ENCODE measurements at regions not wholly inside any gene's neighbourhood (a gene's known extent, or its start where the extent isn't known, plus 50 kb on each side); places are given as distances from the start of the nearest gene placed in this dataset.
"Not testable (repeated sequence)": the region's sequence is repeated elsewhere in the genome, so short reads cannot be mapped to it uniquely, and the experiment has no call there.

- not testable (repeated sequence) for DNase-seq
Observed at GRCh38 chr9:64920147-64920546, 364.9 kb downstream of the FOXD4L5 start.

- not testable (repeated sequence) for DNase-seq
Observed at GRCh38 chr9:64888643-64889042, 396.4 kb downstream of the FOXD4L5 start.

GRCh38 chr9:64870594-64870993, 414.4 kb downstream of the FOXD4L5 start:
- DNase-seq = peak; percentile 8
